CD4-positive, alpha-beta T cell (primary cell): ENCODE measurements at regions not wholly inside any gene's neighbourhood (a gene's known extent, or its start where the extent isn't known, plus 50 kb on each side); places are given as distances from the start of the nearest gene placed in this dataset.

Source experiments
- ATAC-seq: fragments of 200-7000 bp; cut with Tn5 transposase; one replicate; pipeline ENCODE4 v1.10.0; 2022; ENCODE audit warnings: mild to moderate bottlenecking; ENCODE audit not compliant: poor library complexity
- CTCF ChIA-PET: fragments of 350-600 bp; sonication (Branson Sonifier 250); formaldehyde crosslinking; loops from one replicate; lab custom pipeline; 2021; ENCODE audit warnings: antibody characterized with exemption, inconsistent platforms; lab: Charles Lee
- POLR2A ChIA-PET: fragments of 350-600 bp; sonication (Branson Sonifier 250); formaldehyde crosslinking; loops from one replicate; lab custom pipeline; 2021; ENCODE audit warnings: antibody characterized with exemption, inconsistent platforms; lab: Charles Lee
- DNase-seq, 14 experiments: peaks; one replicate each; pipeline ENCODE4 v3.0.0-alpha.2; 2013 to 2020; ENCODE audit warnings: mixed read lengths in 2 of 14
- H3K27ac ChIP-seq, 2 donors: one replicate each; pipeline versions ENCODE4 v1.5.1 to v1.7.0; 2013; ENCODE audit warnings: low read length in 2 of 2, low read depth in 1 of 2, mild to moderate bottlenecking in 1 of 2
- H3K27me3 ChIP-seq, 2 experiments: 1 replicate in 1 of 2; 2 replicates in 1 of 2; pipeline versions ENCODE4 v1.6.1 to v1.7.0; 2013; ENCODE audit warnings: low read length in 2 of 2, control low read depth in 1 of 2, mild to moderate bottlenecking in 1 of 2, moderate library complexity in 1 of 2; ENCODE audit not compliant: insufficient read depth in 2 of 2, control insufficient read depth in 1 of 2
- H3K36me3 ChIP-seq: one replicate; pipeline ENCODE4 v1.6.1; 2013; ENCODE audit warnings: low read length, control low read depth; ENCODE audit not compliant: insufficient read depth
- H3K4me1 ChIP-seq: one replicate; pipeline ENCODE4 v1.6.1; 2013; ENCODE audit warnings: low read length, control low read depth; ENCODE audit not compliant: insufficient read depth
- H3K4me3 ChIP-seq: one replicate; pipeline ENCODE4 v1.5.1; 2013; ENCODE audit warnings: mild to moderate bottlenecking, low read length, moderate library complexity
- H3K9me3 ChIP-seq, 2 experiments: 1 replicate in 1 of 2; 2 replicates in 1 of 2; pipeline versions ENCODE4 v1.6.1 to v1.7.0; 2013; ENCODE audit warnings: low read length in 2 of 2, mild to moderate bottlenecking in 2 of 2, control low read depth in 1 of 2, moderate library complexity in 1 of 2; ENCODE audit not compliant: control insufficient read depth in 1 of 2, insufficient read depth in 1 of 2
- H3K27ac Mint-ChIP-seq: one replicate; pipeline ENCODE4 v1.8.0; 2020; ENCODE audit warnings: mixed read lengths
- H3K27me3 Mint-ChIP-seq: one replicate; pipeline ENCODE4 v1.8.0; 2021; ENCODE audit warnings: mixed read lengths
- H3K36me3 Mint-ChIP-seq: one replicate; pipeline ENCODE4 v1.8.0; 2021; ENCODE audit warnings: low read depth, mixed read lengths
- H3K4me1 Mint-ChIP-seq: one replicate; pipeline ENCODE4 v1.8.0; 2021; ENCODE audit warnings: low read depth, mixed read lengths
- H3K4me3 Mint-ChIP-seq: one replicate; pipeline ENCODE4 v1.8.0; 2020; ENCODE audit warnings: mild to moderate bottlenecking, mixed read lengths
- H3K9me3 Mint-ChIP-seq: one replicate; pipeline ENCODE4 v1.8.0; 2020; ENCODE audit warnings: mixed read lengths
- CTCF ChIP-seq: fragments of 200-600 bp; IDR thresholded peaks from one replicate; pipeline ENCODE4 v1.8.0; 2022; ENCODE audit warnings: antibody characterized with exemption, mild to moderate bottlenecking
- intact Hi-C, 2 experiments: fragments of 100-400 bp; cut with DNase I in 1 of 2; cut with micrococcal nuclease in 1 of 2; formaldehyde crosslinking; loops; one replicate each; pipeline versions ENCODE4 v1.15.1 to v1.9.0; 2023 to 2025; cut with DNase I, micrococcal nuclease

GRCh38 chr20:48234951-48235350 lies 449.7 kb upstream of the SULF2 start:
- Histone ChIP-seq H3K36me3 (no peaks in the 10 kb centered on the region), H3K4me3 (no peak overlapping the region), H3K4me1 (no peaks in the 10 kb centered on the region), H3K9me3 (peaks cover 0 to 17% of the 10 kb centered on the region in 2 experiments), H3K27ac (no peak overlapping the region), H3K27me3 (peaks cover 0 to 2% of the 10 kb centered on the region in 2 experiments)
- Mint-ChIP-seq H3K36me3 (no peaks in the 10 kb centered on the region), H3K4me1 (no peaks in the 10 kb centered on the region), H3K4me3 (no peak overlapping the region), H3K27me3 (no peaks in the 10 kb centered on the region), H3K9me3 (peaks cover 5% of the 10 kb centered on the region), H3K27ac (no peak overlapping the region)
- DNase-seq, result no peak
- ChIA-PET POLR2A (no interaction called here), CTCF (no interaction called here)
- intact Hi-C loops, result no loop called here
- no peak for ATAC-seq
- no peak for TF ChIP-seq CTCF

GRCh38 chr20:48231253-48231930 lies 446.1 kb upstream of the SULF2 start:
- H3K27me3 Mint-ChIP-seq, result no peaks in the 10 kb centered on the region
- intact Hi-C loops, result no loop called here
- CTCF ChIA-PET, result no interaction called here

GRCh38 chr20:48230216-48230615 lies 444.9 kb upstream of the SULF2 start:
- no peaks in the 10 kb centered on the region for H3K4me1 Mint-ChIP-seq
- no peaks in the 10 kb centered on the region for H3K27me3 Mint-ChIP-seq
- DNase-seq (no peak), ATAC-seq (no peak)
- no peak overlapping the region for H3K27ac Mint-ChIP-seq
- Histone ChIP-seq H3K27ac (no peak overlapping the region), H3K36me3 (no peaks in the 10 kb centered on the region), H3K4me3 (no peak overlapping the region), H3K9me3 (peaks cover 0 to 18% of the 10 kb centered on the region in 2 experiments), H3K4me1 (no peaks in the 10 kb centered on the region), H3K27me3 (peaks cover 0 to 2% of the 10 kb centered on the region in 2 experiments)
- H3K36me3 Mint-ChIP-seq, result no peaks in the 10 kb centered on the region
- intact Hi-C loops, result no loop called here
- peaks cover 5% of the 10 kb centered on the region for H3K9me3 Mint-ChIP-seq
- TF ChIP-seq CTCF, result no peak
- no peak overlapping the region for H3K4me3 Mint-ChIP-seq
- POLR2A ChIA-PET, result no interaction called here
- CTCF ChIA-PET, result no interaction called here

More at GRCh38 chr20:48231253-48231930, 446.1 kb upstream of the SULF2 start:
- Histone ChIP-seq H3K27ac (no peak overlapping the region), H3K9me3 (peaks cover 0 to 18% of the 10 kb centered on the region in 2 experiments), H3K36me3 (no peaks in the 10 kb centered on the region), H3K4me3 (no peak overlapping the region), H3K4me1 (no peaks in the 10 kb centered on the region), H3K27me3 (peaks cover 0 to 2% of the 10 kb centered on the region in 2 experiments)
- no peak overlapping the region for H3K4me3 Mint-ChIP-seq
- DNase-seq (no peak), ATAC-seq (no peak)
- H3K4me1 Mint-ChIP-seq, result no peaks in the 10 kb centered on the region
- peaks cover 5% of the 10 kb centered on the region for H3K9me3 Mint-ChIP-seq
- H3K36me3 Mint-ChIP-seq, result no peaks in the 10 kb centered on the region
- POLR2A ChIA-PET, result no interaction called here
- no peak overlapping the region for H3K27ac Mint-ChIP-seq
- no peak for TF ChIP-seq CTCF
